Activated CD4-positive, alpha-beta T cell treated with anti-CD3 and anti-CD28 coated beads, Interleukin-2, amount 50 U/mL, for 48 hours (primary cell): ENCODE measurements at regions not wholly inside any gene's neighbourhood (a gene's known extent, or its start where the extent isn't known, plus 50 kb on each side); places are given as distances from the start of the nearest gene placed in this dataset.
"Not testable (repeated sequence)": the region's sequence is repeated elsewhere in the genome, so short reads cannot be mapped to it uniquely, and the experiment has no call there.

ENCODE experiments used
- DNase-seq, 2 experiments: peaks; one replicate each; pipeline ENCODE4 v3.0.0-alpha.2; 2020

- DNase-seq: not testable (repeated sequence)
Observed at GRCh38 chr9:65566018-65566417, 109.7 kb upstream of the ZNG1E start.

DNA sequence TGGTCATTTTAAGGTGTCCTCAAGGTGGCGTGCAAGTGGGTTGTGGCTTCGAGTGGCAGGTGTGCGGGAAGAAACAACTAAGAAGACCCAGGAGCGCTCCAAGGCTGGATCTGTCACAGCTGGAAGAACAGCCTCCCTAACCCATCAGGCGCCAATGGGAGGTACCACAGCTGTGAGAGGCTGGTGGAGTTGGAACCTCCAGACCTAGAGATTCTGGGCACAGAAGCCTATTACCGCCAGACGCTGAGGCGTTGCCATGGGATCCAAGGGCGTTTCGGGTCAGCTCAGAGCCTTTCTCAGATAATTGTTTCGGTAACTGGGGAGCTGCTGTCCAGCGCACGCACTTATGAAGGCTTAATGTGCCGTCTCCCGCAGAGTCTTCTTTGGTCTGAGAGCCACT lies 156.7 kb upstream of the ZNG1E start:
- not testable (repeated sequence) for DNase-seq

- not testable (repeated sequence) for DNase-seq
Observed at GRCh38 chr9:65514465-65514864, 161.3 kb upstream of the ZNG1E start.

GRCh38 chr9:65507897-65508296 lies 167.8 kb upstream of the ZNG1E start:
- DNase-seq: not testable (repeated sequence)

DNA sequence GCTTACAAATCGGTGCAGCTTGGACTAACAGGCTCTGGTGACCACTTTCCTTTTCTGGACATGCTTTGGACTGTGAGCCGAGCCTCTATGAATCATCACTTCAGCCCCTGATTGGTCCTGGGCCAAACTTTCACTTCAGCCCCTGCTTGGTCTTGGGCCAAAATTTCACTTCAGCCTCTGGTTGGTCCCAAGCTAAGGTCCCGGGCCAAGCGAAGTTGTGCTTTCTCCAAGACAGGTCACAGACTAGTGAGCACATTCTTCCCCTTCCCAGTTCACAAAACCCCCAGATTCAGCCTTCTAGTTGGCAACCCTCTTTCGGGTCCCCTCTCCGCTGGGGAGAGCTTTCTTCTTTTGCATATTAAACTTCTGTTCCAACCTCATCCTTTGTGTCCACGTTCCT lies 171.0 kb upstream of the ZNG1E start:
- DNase-seq: not testable (repeated sequence)

DNA sequence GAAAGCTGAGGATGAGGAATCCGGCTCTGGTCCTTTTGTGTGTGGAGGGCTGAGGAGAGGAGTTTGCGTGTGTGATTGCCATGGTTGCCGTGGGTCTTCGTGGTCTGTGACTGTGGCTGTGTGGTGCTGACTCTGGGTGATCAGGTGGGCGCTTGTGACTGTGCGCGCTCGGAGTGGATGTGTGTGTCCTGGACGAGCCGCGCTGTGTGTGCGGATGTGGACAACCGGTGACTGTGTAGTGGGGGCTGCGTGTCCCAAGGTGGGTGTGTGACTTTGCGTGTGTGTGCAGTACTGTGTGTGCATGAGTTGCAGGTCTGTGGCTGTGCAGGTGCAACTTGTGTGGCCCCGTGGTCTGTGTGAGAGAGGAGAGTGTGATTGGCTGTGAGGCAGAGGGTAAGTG lies 172.0 kb upstream of the ZNG1E start:
- DNase-seq: not testable (repeated sequence)

DNA sequence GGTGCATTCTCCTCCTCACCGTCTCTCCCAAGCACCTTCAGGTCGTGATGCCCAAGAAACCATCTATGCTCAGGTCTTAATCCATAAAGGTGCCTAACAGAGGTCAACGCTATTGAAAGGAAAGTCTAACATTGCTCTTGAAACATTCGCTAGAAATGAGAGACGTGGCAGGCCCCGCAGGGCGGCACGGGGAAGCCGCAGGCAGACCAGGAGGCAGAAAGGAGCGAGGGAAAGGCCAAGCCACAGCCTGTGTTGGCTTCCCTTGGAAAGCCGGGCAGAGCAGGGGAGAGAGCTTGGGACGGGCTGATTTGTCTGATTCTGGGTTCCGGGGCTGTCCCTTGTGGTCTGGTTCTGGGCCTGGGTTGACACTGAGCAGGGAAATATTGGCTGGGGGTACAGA lies 192.8 kb upstream of the ZNG1E start:
- not testable (repeated sequence) for DNase-seq

- DNase-seq: not testable (repeated sequence)
Observed at GRCh38 chr9:65481291-65481690, 194.4 kb upstream of the ZNG1E start.

- DNase-seq: not testable (repeated sequence)
Observed at GRCh38 chr9:65474891-65475290, 189.9 kb upstream of the FOXD4L5 start.

DNA sequence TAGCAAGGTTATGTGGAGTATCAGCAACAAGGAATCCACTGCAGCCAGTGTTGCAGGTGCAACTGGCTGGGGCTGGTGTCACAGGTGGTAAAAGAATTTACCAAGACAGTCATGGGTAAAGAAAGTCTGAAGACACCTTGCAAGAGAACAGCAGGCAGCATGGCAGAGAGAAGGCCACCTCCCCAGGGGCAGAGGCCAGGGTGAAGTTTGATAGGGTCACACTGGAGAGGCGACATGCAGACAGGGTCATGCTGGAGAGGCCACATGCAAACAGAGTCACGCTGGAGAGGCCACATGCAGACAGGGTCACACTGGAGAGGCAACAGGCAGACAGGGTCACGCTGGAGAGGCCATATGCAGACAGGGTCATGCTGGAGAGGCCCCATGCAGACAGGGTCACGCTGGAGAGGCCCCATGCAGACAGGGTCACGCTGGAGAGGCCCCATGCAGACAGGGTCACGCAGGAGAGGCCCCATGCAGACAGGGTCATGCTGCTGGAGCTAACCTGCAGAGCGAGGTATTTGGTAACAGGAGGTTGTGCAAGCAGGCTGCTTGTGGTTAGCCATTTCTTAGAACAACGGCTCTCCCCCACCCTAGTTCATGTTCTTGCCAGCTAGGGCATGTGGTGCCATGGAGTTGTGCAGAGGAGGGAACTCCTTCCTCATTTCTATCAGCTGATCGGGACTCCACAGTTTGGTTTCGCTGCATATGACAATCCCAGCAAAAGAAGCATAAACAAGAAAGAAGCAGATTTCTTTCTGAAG lies 188.2 kb upstream of the FOXD4L5 start:
- DNase-seq: not testable (repeated sequence)

GRCh38 chr9:65471106-65471505 lies 186.1 kb upstream of the FOXD4L5 start:
- not testable (repeated sequence) for DNase-seq

DNA sequence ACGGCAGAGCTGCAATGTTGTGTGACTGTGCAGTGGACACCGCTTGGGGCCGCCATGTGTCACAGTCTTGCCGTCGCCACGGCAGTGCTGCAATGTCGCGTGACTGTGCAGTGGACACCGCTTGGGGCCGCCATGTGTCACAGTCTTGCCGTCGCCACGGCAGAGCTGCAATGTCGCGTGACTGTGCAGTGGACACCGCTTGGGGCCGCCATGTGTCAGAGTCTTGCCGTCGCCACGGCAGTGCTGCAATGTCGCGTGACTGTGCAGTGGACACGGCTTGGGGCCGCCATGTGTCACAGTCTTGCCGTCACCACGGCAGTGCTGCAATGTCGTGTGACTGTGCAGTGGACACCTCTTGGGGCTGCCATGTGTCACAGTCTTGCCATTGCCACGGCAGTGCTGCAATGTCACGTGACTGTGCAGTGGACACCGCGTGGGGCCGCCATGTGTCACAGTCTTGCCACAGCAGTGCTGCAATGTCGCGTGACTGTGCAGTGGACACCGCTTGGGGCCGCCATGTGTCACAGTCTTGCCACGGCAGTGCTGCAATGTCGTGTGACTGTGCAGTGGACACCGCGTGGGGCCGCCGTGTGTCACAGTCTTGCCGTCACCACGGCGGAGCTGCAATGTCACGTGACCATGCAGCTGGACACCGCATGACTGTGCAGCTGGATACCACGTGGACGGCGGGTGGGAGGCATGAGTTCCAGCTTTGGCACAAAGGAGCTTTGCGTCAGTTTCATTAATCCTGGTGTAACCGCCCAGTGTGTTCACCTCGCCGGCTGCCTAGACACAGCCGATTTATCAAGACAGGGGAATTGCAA lies 182.1 kb upstream of the FOXD4L5 start:
- DNase-seq: not testable (repeated sequence)

- not testable (repeated sequence) for DNase-seq
Observed at GRCh38 chr9:65465246-65465895, 180.4 kb upstream of the FOXD4L5 start.

DNA sequence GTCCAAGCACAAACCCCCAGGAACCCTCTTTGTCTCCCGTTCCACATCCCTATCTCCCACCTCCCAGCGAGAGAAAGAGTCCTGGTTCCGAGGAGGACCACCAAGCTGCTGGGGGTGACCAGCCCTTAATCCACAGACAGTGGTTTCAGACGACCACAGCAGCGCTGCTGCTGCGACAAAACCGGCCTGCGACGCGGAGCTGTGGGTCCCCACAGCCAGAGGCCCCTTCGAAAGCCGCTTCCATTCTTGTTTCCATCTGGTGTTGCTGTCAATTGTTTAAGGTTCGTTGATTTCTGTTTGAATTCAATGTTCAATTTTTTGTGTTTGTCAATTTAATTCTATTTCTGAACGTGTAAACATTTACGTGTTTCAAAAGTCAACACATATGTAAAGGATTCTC lies 177.5 kb upstream of the FOXD4L5 start:
- DNase-seq: not testable (repeated sequence)

DNA sequence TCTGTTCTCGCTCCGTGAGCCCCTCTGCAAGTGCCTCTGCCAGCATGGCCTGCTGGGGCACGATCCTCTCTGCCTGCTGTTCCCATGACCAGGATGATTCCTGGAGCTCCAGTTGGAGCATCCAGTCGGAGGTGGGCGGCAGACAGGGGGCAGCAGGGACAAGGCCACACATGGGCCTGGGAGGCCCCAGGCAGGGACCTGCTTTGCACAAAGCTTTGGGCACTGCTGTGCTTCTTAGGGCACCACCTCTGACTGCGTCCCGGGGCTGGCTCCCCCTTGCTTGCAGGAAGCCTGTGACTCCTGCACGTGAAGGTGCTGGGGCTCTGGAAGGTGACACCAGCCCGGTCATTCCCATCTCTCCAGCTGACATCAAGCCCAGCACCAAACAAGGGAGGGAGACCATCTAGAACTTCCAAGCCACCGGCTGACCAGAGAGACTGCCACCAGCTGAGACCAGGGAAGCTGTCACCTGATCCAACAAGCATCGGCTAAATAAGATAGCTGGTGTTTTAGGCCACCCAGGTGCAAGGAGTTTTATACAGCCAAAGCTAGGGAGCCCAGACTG lies 174.8 kb upstream of the FOXD4L5 start:
- DNase-seq: no peak

- DNase-seq: no peak
Observed at GRCh38 chr9:65458992-65459391, 174.0 kb upstream of the FOXD4L5 start.

GRCh38 chr9:65458465-65458864 lies 173.5 kb upstream of the FOXD4L5 start:
- no peak for DNase-seq

GRCh38 chr9:65456991-65457390 lies 172.0 kb upstream of the FOXD4L5 start:
- not testable (repeated sequence) for DNase-seq

- DNase-seq: not testable (repeated sequence)
Observed at GRCh38 chr9:65455751-65456647, 171.0 kb upstream of the FOXD4L5 start.

GRCh38 chr9:65455136-65455535 lies 170.1 kb upstream of the FOXD4L5 start:
- not testable (repeated sequence) for DNase-seq

DNA sequence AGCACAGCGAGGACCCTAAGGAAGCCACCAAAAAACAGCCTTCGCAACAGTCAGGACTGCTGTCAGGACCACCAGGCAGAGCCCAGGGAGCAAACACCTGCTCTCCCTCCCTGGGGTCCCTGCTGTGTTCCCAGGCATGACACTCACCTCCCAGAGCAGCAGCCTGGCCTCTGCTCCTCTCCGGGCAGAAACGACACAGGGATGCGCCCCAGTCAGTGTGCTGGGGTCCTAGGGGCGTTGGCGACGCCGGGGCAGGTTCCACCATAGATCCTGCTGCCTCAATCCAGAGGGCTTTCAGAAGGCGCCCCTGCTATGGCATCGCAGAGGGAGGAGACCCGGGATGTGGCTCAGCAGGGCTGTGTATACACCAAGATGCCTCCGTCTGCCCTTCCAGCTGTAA lies 169.7 kb upstream of the FOXD4L5 start:
- not testable (repeated sequence) for DNase-seq

GRCh38 chr9:65454034-65454433 lies 169.0 kb upstream of the FOXD4L5 start:
- not testable (repeated sequence) for DNase-seq
